ENCODE measurements at regions not wholly inside any gene's neighbourhood (a gene's known extent, or its start where the extent isn't known, plus 50 kb on each side); places are given as distances from the start of the nearest gene placed in this dataset.

DNA sequence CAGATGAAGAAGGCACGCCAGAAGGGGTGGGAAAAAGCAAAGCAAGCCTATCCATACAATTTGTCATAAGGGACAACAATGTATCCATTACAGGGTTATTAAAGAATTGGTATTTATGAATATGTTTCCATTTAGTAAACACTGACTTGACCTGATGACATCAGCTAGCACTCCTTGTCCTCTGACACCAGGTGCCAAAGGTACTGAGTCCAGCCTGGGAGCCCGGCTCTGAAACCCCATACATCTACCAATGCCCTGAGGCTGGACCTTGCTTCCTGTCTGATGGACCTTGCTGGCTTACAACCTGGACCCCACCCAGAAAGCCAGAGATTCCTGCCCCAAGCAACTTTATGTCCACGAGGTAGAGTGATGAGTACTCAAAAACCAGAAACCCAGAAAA, 263.0 kb upstream of the ATP11B start:
- Histone ChIP-seq H3K4me1 (ENCODE audit: control insufficient read depth, insufficient read depth, low read length, poor library complexity, severe bottlenecking) (no peaks in the 10 kb centered on the region), H3K9me3 (ENCODE audit: control insufficient read depth, low read length) (no peaks in the 10 kb centered on the region), H3K36me3 (ENCODE audit: control insufficient read depth, insufficient read depth, low read length) (no peaks in the 10 kb centered on the region), H3K27ac (ENCODE audit: low read depth, low read length, severe bottlenecking) (no peak overlapping the region), H3K4me3 (ENCODE audit: extremely low read depth, insufficient read depth, low read length, poor library complexity, severe bottlenecking) (no peak overlapping the region)
- 71 to 100% methylated on average over 1 of the region's 3 CpGs for WGBS, 2 experiments (ENCODE audit: insufficient coverage in 2 of 2)

DNA sequence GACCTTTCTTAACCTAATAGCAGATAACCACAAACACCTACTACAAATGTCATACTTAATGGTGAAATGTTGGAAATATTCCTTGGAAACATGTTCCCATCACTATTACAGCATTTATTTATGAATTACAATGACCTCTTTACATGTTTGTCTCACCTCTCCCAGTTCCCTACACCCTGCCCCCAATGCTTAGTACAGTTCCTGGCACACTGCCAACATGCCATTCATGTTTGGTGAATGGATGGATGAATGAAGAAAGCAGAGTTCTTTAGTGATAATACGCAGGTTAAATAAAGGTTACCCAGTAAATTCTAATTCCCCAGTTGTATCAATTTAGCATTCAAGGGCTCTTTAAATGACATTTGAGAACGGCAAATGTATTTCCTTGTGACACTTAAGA, 259.9 kb upstream of the ATP11B start:
- no peaks in the 10 kb centered on the region for H3K36me3 ChIP-seq (ENCODE audit: control insufficient read depth, insufficient read depth, low read length)
- 100% methylated on average over 1 of the region's 2 CpGs; no CpG with 5 or more reads in 1 of the 2 experiments for WGBS, 2 experiments (ENCODE audit: insufficient coverage in 2 of 2)
- no peak overlapping the region for H3K27ac ChIP-seq (ENCODE audit: low read depth, low read length, severe bottlenecking)
- no peaks in the 10 kb centered on the region for H3K4me1 ChIP-seq (ENCODE audit: control insufficient read depth, insufficient read depth, low read length, poor library complexity, severe bottlenecking)
- no peaks in the 10 kb centered on the region for H3K9me3 ChIP-seq (ENCODE audit: control insufficient read depth, low read length)
- no peak overlapping the region for H3K4me3 ChIP-seq (ENCODE audit: extremely low read depth, insufficient read depth, low read length, poor library complexity, severe bottlenecking)

DNA sequence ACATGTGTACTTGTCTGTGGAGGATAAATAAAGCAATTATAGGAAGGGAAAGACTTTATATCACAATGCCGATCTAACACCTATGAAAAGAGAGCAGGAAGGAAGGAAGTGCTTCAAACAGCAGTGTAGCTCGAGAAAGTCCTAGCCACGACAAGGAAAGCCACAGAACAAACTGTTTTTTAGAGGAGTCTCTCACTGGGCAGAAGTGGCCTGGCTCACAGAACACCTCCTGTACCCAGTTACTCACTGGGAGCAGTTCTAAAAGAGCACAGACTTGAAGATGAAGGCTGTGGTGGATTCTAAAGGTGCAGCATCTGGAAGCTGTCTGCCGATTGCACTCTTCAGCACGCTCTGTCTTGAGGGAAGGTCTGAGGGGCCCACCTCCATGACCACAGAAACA, 248.8 kb upstream of the ATP11B start:
- Histone ChIP-seq H3K4me3 (ENCODE audit: extremely low read depth, insufficient read depth, low read length, poor library complexity, severe bottlenecking) (no peak overlapping the region), H3K27ac (ENCODE audit: low read depth, low read length, severe bottlenecking) (no peak overlapping the region), H3K36me3 (ENCODE audit: control insufficient read depth, insufficient read depth, low read length) (no peaks in the 10 kb centered on the region), H3K4me1 (ENCODE audit: control insufficient read depth, insufficient read depth, low read length, poor library complexity, severe bottlenecking) (no peaks in the 10 kb centered on the region), H3K9me3 (ENCODE audit: control insufficient read depth, low read length) (no peaks in the 10 kb centered on the region)
- 73 to 98% methylated on average over 3 to 5 of the region's 5 CpGs for WGBS, 2 experiments (ENCODE audit: insufficient coverage in 2 of 2)

DNA sequence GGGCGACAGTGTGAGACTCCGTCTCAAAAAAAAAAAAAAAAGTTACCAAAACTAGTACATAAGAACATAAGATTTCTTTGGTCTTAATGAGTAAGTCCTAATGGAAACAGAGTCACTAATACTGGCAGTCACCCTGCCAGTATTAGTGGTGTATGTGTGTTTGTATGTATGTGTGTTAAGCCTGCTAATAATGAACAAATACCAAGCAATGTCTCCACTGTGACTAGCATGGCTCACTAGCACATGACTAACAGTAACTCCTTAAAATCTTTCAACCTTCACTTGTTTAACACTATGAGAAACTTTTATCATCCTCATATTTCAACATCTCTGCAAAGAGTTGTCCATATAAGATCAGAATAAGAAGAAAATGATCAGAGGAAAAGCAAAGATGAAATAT, 231.0 kb upstream of the ATP11B start:
- Histone ChIP-seq H3K9me3 (ENCODE audit: control insufficient read depth, low read length) (no peaks in the 10 kb centered on the region), H3K36me3 (ENCODE audit: control insufficient read depth, insufficient read depth, low read length) (no peaks in the 10 kb centered on the region), H3K4me3 (ENCODE audit: extremely low read depth, insufficient read depth, low read length, poor library complexity, severe bottlenecking) (no peak overlapping the region), H3K4me1 (ENCODE audit: control insufficient read depth, insufficient read depth, low read length, poor library complexity, severe bottlenecking) (no peaks in the 10 kb centered on the region), H3K27ac (ENCODE audit: low read depth, low read length, severe bottlenecking) (no peak overlapping the region)
- no CpG with 5 or more reads among the region's 2 CpGs for WGBS, 2 experiments (ENCODE audit: insufficient coverage in 2 of 2)

DNA sequence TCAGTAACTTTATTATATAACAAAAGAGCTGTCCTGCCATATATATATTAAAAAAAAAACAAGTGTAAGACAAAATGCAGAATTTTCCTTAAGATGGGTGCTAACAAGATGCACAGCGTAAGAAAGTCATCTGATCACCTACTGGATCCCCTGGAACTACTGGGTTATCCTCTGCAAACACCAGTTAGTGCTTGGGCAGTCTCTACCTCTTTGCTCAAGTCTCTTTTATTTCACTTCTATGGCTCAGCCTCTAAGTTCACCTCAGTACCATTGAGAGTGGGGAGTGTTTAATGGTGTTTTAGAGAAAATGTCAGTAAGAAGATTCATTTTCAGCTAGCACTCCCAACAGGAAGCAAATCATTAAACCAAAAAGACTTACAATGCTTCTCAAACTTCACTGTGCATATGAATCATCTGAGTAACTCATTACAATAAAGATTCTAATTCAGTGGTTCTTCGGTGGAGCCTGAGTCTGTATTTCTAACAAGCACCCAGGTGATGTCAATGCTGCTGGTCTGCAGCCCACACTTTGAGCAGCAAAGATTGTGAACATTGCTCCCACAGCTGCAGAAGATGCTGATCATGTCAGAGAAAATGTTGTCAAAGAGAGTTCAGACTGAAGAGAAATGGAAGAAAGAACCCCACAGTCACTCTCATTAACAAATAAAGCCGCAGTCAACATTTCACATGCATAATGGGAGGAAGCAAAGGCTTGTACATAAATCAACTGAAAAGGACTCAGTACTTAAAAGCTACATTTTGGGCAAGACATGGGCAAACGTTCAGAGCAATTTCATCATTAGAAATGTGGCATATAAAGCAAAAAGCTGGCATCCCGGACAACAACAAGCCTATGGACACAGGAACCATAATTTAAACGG, 227.1 kb upstream of the ATP11B start:
- H3K4me1 ChIP-seq (ENCODE audit: control insufficient read depth, insufficient read depth, low read length, poor library complexity, severe bottlenecking) = no peaks in the 10 kb centered on the region
- H3K27ac ChIP-seq (ENCODE audit: low read depth, low read length, severe bottlenecking) = peak overlapping the region; percentile 94
- no peaks in the 10 kb centered on the region for H3K9me3 ChIP-seq (ENCODE audit: control insufficient read depth, low read length)
- H3K4me3 ChIP-seq (ENCODE audit: extremely low read depth, insufficient read depth, low read length, poor library complexity, severe bottlenecking) = no peak overlapping the region
- H3K36me3 ChIP-seq (ENCODE audit: control insufficient read depth, insufficient read depth, low read length) = no peaks in the 10 kb centered on the region
- WGBS, 2 experiments (ENCODE audit: insufficient coverage in 2 of 2) = 63 to 74% methylated on average over 3 to 5 of the region's 6 CpGs

DNA sequence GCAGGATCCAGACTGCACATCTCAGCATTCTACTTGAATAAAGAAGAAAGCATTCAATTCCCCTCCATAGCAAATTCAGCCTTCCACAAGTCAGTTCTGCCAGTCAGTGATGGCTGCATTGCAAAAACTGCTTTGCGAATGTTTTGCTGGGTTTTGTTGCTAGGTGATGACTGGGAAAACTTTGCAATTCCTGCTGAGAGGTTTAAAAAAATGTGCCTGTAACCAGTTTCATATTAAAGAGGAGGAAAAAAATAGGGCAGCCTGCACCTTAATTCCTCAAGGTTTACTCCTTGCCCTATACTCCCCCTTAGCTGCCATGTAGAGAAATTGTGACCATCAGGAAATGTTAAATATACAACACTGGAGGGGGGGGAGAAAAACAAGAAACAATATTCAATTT, 225.6 kb upstream of the ATP11B start:
- Histone ChIP-seq H3K27ac (ENCODE audit: low read depth, low read length, severe bottlenecking) (peak overlapping the region; percentile 94), H3K4me1 (ENCODE audit: control insufficient read depth, insufficient read depth, low read length, poor library complexity, severe bottlenecking) (no peaks in the 10 kb centered on the region), H3K9me3 (ENCODE audit: control insufficient read depth, low read length) (no peaks in the 10 kb centered on the region), H3K4me3 (ENCODE audit: extremely low read depth, insufficient read depth, low read length, poor library complexity, severe bottlenecking) (no peak overlapping the region), H3K36me3 (ENCODE audit: control insufficient read depth, insufficient read depth, low read length) (no peaks in the 10 kb centered on the region)
- WGBS, 2 experiments (ENCODE audit: insufficient coverage in 2 of 2) = 38% methylated on average over 1 of the region's 1 CpG; no CpG with 5 or more reads in 1 of the 2 experiments

DNA sequence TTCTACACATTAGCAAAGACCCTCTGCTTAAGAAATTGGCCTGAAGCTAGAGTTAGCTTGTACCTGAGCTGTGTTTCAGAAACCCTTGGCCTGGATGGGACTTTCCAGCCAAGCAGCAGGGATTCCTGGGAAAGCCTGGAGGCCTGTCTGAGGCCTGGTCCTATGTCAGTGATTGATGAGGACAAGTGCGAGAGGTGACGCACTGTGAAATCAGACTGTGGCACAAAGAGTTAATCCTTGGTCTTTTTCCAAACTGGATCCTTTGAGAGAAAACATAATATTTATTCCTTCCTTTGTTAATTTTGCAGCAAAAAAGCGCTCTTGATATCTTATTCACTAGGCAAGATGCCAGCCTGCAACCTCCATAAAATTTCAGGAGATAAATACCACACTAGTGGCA, 225.0 kb upstream of the ATP11B start:
- 88% methylated on average over 1 of the region's 3 CpGs; no CpG with 5 or more reads in 1 of the 2 experiments for WGBS, 2 experiments (ENCODE audit: insufficient coverage in 2 of 2)
- Histone ChIP-seq H3K4me3 (ENCODE audit: extremely low read depth, insufficient read depth, low read length, poor library complexity, severe bottlenecking) (no peak overlapping the region), H3K27ac (ENCODE audit: low read depth, low read length, severe bottlenecking) (peak overlapping the region; percentile 94), H3K36me3 (ENCODE audit: control insufficient read depth, insufficient read depth, low read length) (no peaks in the 10 kb centered on the region), H3K4me1 (ENCODE audit: control insufficient read depth, insufficient read depth, low read length, poor library complexity, severe bottlenecking) (no peaks in the 10 kb centered on the region), H3K9me3 (ENCODE audit: control insufficient read depth, low read length) (no peaks in the 10 kb centered on the region)

DNA sequence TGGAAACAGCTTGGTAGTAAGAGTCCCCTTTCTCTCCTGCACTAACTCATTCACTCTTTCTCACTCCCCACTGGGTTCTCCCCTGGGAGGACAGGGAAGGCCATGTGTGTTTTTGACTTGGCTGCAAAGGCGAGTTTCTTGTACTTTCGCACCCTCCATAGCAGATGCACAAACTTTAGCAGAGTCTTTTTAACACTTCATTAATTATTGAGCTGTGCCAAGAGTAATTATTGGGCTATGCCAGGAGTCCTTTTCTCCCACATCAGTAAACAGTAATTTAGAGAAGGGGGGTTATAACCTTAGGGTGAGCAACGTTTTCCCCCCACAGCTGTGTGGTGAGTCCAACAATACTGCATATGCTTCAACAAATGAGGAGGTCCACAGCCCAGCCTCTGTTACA, 224.4 kb upstream of the ATP11B start:
- 67 to 83% methylated on average over 1 of the region's 3 CpGs for WGBS, 2 experiments (ENCODE audit: insufficient coverage in 2 of 2)
- no peaks in the 10 kb centered on the region for H3K4me1 ChIP-seq (ENCODE audit: control insufficient read depth, insufficient read depth, low read length, poor library complexity, severe bottlenecking)
- H3K27ac ChIP-seq (ENCODE audit: low read depth, low read length, severe bottlenecking) = peak overlapping the region; percentile 94
- H3K9me3 ChIP-seq (ENCODE audit: control insufficient read depth, low read length) = no peaks in the 10 kb centered on the region
- no peak overlapping the region for H3K4me3 ChIP-seq (ENCODE audit: extremely low read depth, insufficient read depth, low read length, poor library complexity, severe bottlenecking)
- H3K36me3 ChIP-seq (ENCODE audit: control insufficient read depth, insufficient read depth, low read length) = no peaks in the 10 kb centered on the region

DNA sequence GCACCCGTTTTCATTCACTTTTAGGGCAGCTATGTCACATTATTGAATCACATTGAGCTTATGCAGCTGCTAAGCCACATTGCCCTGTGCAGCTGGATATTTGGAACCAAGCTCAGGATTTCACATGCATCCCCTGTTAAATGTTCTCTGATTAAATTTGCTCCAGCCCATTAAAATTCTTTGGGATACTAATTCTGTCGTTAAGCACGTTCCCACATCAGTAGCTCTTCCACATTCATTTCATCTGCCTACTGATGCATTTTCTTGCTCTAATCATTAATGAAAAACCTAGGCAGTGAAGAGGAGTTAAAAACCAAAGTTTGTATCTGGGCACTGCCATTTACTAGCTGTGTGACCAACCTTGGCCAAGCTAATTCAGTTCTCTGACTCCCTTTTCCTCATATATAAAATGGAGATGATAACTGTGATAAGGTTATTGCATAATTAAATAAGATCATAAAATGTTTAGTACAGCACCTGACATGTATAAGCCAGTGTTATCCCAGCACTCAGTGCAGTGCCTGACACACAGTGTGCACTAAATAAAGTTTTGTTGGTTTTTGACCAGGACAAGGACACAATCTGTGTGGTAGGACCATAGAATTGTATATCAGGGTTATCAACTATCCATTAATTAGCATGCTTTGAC, 222.2 kb upstream of the ATP11B start:
- H3K36me3 ChIP-seq (ENCODE audit: control insufficient read depth, insufficient read depth, low read length) = no peaks in the 10 kb centered on the region
- 73 to 91% methylated on average over 1 to 3 of the region's 3 CpGs for WGBS, 2 experiments (ENCODE audit: insufficient coverage in 2 of 2)
- H3K9me3 ChIP-seq (ENCODE audit: control insufficient read depth, low read length) = no peaks in the 10 kb centered on the region
- H3K27ac ChIP-seq (ENCODE audit: low read depth, low read length, severe bottlenecking) = no peak overlapping the region
- no peaks in the 10 kb centered on the region for H3K4me1 ChIP-seq (ENCODE audit: control insufficient read depth, insufficient read depth, low read length, poor library complexity, severe bottlenecking)
- H3K4me3 ChIP-seq (ENCODE audit: extremely low read depth, insufficient read depth, low read length, poor library complexity, severe bottlenecking) = no peak overlapping the region

DNA sequence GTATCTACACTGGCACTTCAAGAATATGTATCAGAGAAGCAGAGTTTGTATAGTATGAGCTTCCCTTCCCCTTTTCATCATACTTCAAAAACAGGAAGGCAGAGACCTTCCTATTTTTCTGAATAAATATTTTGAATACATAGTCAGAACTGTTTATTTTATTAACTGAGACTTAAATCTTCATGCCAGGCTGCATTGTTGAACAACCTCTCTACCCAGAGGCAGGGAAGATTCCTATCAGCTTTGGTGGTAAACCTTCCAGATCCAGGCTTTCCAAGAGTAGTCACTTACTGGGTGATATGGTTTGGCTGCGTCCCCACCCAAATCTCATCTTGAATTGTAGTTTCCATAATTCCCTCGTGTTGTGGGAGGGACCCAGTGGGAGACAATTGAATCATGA, 217.4 kb upstream of the ATP11B start:
- no peak overlapping the region for H3K27ac ChIP-seq (ENCODE audit: low read depth, low read length, severe bottlenecking)
- H3K4me3 ChIP-seq (ENCODE audit: extremely low read depth, insufficient read depth, low read length, poor library complexity, severe bottlenecking) = no peak overlapping the region
- H3K36me3 ChIP-seq (ENCODE audit: control insufficient read depth, insufficient read depth, low read length) = no peaks in the 10 kb centered on the region
- H3K4me1 ChIP-seq (ENCODE audit: control insufficient read depth, insufficient read depth, low read length, poor library complexity, severe bottlenecking) = no peaks in the 10 kb centered on the region
- WGBS, 2 experiments (ENCODE audit: insufficient coverage in 2 of 2) = no CpG with 5 or more reads among the region's 2 CpGs
- no peaks in the 10 kb centered on the region for H3K9me3 ChIP-seq (ENCODE audit: control insufficient read depth, low read length)

DNA sequence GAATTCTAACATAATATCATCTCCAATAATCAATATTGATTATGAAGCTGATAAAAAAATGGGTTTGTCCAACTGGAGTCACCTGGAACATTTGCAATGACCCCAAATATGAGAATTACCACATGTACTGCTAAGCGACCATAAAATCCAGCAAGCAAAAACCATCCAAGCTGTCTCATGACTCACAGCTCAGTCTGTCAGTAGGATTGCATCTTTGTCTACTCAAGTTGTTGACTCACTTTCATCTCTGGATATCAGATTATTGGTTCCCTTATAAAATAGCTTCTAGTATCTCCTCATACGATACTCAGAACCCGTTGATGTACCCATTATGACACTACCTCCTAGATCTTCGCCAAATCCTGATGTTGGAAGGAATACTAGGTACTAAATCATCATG, 209.8 kb upstream of the ATP11B start:
- Histone ChIP-seq H3K27ac (ENCODE audit: low read depth, low read length, severe bottlenecking) (no peak overlapping the region), H3K36me3 (ENCODE audit: control insufficient read depth, insufficient read depth, low read length) (no peaks in the 10 kb centered on the region), H3K9me3 (ENCODE audit: control insufficient read depth, low read length) (no peaks in the 10 kb centered on the region), H3K4me1 (ENCODE audit: control insufficient read depth, insufficient read depth, low read length, poor library complexity, severe bottlenecking) (no peaks in the 10 kb centered on the region), H3K4me3 (ENCODE audit: extremely low read depth, insufficient read depth, low read length, poor library complexity, severe bottlenecking) (no peak overlapping the region)
- 89 to 100% methylated on average over 1 of the region's 4 CpGs for WGBS, 2 experiments (ENCODE audit: insufficient coverage in 2 of 2)

Data from mesodermal cell (in vitro differentiated cells).